GM19395 (cell line): ENCODE measurements at regions not wholly inside any gene's neighbourhood (a gene's known extent, or its start where the extent isn't known, plus 50 kb on each side); places are given as distances from the start of the nearest gene placed in this dataset.

Experiments used
- ATAC-seq: cut with Tn5 transposase; IDR thresholded peaks from one replicate; pipeline ENCODE4 v1.9.1; 2021; ENCODE audit warnings: mild to moderate bottlenecking, moderate library complexity; ENCODE audit not compliant: unreplicated experiment

GRCh38 chr14:26849514-26849913 lies 251.7 kb upstream of the NOVA1 start:
- no peak for ATAC-seq

DNA sequence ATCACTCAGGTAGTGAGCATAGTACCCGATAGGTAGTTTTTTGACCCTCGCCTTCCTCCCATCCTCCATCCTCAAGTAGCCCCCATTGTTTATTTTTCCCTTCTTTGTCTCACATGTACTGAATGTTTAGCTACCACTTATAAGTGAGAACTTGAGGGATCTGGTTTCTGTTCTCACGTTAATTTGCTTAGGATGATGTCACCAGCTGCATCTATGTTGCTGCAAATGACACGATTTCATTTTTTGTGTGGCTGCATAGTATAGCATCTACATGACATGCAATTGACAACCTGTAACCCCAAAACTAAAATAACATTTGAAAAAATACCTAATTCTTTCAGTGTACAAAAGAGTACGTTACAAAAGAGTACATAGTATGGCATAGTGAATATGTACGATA lies 254.0 kb upstream of the NOVA1 start:
- no peak for ATAC-seq

- ATAC-seq: no peak
Observed at GRCh38 chr14:26855077-26855753, 257.4 kb upstream of the NOVA1 start.

- no peak for ATAC-seq
Observed at GRCh38 chr14:26856876-26857518, 259.2 kb upstream of the NOVA1 start.

GRCh38 chr14:26859483-26859882 lies 261.6 kb upstream of the NOVA1 start:
- no peak for ATAC-seq

GRCh38 chr14:26860111-26860510 lies 262.3 kb upstream of the NOVA1 start:
- no peak for ATAC-seq

- no peak for ATAC-seq
Observed at GRCh38 chr14:26863736-26864135, 265.9 kb upstream of the NOVA1 start.

GRCh38 chr14:26866721-26867120 lies 268.9 kb upstream of the NOVA1 start:
- no peak for ATAC-seq

- no peak for ATAC-seq
Observed at GRCh38 chr14:26867171-26867757, 269.4 kb upstream of the NOVA1 start.

- no peak for ATAC-seq
Observed at GRCh38 chr14:26870096-26870495, 272.3 kb upstream of the NOVA1 start.

GRCh38 chr14:26870722-26871617 lies 273.1 kb upstream of the NOVA1 start:
- no peak for ATAC-seq

- ATAC-seq: no peak
Observed at GRCh38 chr14:26872515-26873361, 274.9 kb upstream of the NOVA1 start.

DNA sequence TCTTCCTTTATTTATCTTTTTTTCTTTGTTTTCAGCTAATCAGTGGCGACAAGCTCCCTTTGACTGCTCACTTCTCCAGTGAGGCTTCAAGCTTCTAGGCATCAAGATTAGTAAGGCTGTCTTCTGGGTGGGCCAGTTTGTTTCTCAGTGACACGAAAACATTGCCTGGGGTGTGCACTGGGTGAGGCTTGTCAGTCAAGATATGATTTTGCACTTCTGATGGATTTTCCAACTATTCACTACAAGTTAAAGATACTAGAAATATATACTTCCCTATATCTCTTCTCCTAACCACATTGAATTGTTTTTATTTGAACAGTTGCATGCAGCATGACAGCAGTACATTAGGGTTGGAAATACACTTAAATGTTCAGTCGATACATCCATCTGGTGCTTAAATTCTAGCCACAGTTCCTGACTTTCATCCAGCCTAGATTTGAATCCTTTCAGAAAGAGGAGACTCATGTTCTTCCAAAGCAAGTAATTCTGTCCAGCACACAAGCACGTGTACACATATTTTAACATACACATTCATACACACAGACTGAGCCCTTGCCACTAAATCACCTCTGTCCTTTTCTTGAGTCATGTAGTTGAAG lies 275.6 kb upstream of the NOVA1 start:
- no peak for ATAC-seq

DNA sequence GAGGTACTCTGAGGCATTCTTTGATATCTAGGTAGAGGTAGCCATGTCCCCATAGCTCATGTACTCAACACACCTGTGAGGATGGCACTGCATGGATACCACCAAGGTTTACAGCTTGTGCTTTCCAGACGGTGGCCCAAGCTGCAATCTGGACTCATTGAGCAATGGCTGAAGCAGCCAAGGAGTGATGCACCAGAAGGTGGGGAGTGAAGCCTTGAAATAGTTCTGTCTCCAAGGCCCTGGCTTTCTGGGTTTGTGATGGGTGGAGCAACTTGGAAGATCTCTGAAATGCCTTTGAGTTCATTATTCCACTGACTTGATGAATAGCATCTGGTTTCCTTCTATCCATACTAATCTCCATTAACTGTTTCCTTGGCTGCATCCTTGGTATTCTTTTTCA lies 290.0 kb upstream of the NOVA1 start:
- ATAC-seq: no peak

GRCh38 chr14:26888592-26888991 lies 290.8 kb upstream of the NOVA1 start:
- no peak for ATAC-seq

DNA sequence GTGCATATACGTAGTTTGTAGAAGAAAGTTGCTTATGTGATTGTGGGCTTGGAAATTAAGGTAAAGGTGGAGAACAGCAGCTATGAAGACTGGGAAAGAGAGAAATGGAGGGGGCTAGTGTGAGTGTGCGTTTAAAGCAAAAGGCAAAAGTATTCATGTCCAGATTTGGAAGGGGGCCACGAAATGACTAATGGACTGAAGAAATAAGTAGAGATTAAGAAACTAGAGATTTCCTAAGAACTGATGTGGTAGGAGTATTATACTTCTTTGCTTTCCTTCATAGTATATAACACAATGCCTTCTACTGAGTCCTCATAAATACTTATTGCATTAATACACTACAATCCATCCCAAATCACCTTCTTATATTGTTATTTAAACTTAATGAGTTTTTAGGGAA lies 298.6 kb upstream of the NOVA1 start:
- no peak for ATAC-seq

DNA sequence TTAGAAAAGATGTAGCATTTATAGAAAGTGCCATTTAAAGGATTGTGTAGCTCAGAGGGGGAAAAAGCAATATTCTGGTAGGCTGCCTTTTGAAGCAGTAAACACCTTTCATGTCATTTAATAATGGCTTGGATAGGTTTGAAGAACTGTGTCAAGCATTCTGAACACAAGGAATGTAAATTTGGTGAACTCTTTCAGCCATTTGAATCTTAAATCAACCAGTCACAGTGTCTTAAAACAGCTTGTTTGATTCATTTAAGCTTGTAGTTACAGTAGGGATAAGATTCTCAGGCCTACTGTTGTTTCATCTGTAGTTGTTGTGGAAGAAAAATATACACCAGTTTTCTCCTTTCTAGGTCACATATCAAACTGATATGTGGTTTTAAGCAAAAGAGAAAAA lies 299.4 kb upstream of the NOVA1 start:
- no peak for ATAC-seq

- no peak for ATAC-seq
Observed at GRCh38 chr14:26905229-26905628, 307.4 kb upstream of the NOVA1 start.

GRCh38 chr14:26913786-26914185 lies 316.0 kb upstream of the NOVA1 start:
- ATAC-seq: no peak

DNA sequence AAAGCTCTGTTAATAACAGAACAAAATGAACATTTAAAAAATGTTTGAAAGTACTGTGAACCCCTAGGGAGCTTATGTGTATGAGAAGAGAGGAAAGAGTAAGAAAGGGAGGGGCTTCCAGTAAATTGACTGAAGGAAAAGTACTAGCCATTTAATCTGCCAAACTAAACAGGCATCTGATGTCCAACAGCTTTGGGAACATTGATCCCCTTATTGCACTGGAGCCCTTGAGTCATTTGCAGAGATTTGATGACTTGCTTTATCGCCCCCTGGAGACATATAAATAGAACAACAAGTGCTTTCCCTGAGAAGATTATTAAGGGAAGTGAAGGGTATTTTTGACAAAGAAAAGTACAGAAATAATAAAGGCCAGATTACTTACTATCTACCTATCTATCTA lies 319.3 kb upstream of the NOVA1 start:
- ATAC-seq: no peak
